ENCODE measurements at regions not wholly inside any gene's neighbourhood (a gene's known extent, or its start where the extent isn't known, plus 50 kb on each side); places are given as distances from the start of the nearest gene placed in this dataset.
"Not testable (repeated sequence)": the region's sequence is repeated elsewhere in the genome, so short reads cannot be mapped to it uniquely, and the experiment has no call there.

DNA sequence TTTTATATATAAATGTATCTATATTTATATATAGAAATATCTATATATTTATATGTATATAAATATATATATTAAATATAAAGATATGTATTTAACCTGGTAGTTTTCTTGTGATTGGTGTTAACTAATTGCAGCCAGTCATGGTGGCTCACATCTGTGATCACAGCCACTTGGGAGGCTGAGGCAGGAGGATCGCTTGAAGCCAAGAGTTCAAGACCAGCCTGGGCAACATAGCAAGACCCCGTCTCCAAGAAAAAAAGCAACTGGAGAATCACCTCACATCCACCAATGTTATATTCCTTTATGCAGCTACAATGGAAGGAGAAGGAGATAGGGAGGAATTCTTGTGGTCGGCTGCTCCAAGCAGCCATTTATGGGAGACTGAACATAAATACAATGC lies 224.9 kb downstream of the BAMBI start:
- DNase-seq, result no peak

DNA sequence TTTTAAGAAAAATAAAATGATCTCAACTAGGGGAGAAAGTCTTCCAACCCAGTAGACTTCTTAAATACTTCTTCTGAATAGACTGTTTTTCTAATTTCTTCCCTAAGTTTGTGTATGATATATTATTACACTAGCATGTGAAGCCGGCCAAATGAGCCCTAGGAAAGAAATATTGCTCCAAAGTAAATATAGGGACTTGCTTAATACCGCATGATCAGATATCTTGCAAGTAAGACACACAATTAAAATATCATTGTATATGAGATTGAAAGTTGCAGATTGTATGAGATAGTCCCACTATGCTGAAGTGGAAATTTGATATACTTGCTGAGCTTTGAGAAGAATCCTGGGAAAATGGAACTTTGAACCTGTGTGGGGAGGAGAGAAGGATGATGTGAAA lies 225.7 kb downstream of the BAMBI start:
- no peak for DNase-seq

DNA sequence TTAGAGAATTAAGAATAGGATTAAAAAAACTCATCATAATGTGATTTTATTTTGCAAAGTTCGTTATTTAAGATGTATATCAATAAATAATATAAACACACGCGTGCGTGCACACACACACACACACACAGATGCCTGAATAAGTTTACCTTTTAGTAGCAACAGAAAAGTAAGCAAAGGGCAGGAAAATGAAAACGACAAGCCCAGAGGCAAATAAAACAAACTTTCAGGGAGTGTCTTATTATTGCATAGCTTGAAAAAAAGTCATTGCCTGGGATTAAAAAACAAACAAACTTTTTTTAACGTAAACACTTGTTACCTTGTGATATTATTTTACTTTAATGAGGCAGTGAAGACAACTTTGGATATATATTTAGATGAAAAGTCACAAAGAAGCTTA lies 226.4 kb downstream of the BAMBI start:
- DNase-seq, result no peak

DNA sequence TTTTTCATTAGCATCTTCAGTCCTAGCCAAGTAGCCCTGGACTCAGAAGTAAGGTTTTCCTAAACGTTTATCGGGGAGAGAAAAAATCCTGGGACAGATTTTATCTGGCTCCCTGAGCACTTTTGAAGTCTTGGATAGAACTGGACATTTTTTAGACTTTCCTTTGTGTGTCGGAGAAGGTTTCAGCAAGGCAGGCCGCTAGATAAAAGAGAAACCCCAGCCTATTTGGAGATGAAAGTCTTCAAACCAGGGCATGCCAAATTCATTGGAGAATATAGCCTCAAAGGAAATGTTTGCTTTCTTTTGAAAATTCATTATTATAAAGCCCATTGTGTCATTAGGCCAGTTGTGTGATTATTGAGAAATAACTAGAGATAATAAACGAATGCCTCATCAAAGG lies 228.1 kb downstream of the BAMBI start:
- DNase-seq, result no peak

DNA sequence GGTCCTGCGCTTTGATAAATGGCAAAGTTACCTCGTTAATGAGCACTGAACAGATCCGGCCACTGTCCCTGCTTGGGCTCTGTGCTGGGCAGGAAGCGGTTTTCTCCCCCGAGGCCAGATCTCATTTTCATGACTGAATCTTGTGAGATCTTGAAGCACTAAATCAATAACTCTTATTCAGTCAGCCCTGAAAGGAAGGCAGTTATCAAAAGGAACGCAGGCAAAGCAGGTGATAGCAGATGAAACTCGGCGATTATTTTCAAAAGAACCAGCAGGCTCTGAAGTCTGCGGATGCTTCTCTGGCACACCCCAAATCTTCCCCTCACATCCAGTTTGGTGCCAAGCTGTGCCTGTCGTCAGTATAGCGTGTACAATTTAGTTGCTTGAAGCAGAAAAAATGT lies 228.7 kb downstream of the BAMBI start:
- DNase-seq, result no peak

DNA sequence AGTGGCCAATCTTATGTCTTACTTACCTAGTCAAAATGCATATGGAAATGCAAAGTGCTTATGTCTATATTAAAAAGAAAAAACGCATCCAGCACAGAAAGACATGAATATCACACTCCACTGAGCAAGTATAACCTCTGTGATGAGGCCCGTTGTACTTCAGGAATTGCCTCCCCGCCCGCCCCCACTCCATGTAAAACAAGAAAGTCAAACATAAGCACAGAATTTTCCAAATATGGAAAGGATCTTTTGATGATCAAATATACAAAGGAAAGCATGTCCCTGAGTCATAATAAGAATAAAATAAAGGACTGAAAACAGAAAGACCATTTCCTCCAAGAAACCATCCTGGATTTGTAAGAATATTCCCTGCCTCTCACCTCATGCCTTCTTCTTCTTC lies 229.1 kb downstream of the BAMBI start:
- DNase-seq, result no peak

DNA sequence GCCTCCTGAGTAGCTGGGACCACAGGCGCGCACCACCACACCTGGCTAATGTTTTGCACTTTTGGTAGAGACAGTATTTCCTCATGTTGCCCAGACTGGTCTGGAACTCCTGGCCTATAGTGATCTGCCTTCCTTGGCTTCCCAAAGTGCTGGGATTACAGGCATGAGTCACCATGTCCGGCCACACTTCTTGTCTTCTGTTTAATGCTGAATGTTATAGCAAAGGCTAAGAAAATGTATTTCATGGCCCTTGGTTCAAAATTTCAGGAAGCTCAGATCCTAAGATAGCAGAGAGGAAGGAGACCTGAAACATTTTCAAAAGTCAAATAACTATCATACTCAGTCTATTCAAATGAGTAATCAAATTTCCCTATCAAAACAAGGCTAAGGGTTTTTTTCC lies 229.6 kb downstream of the BAMBI start:
- DNase-seq, result no peak

DNA sequence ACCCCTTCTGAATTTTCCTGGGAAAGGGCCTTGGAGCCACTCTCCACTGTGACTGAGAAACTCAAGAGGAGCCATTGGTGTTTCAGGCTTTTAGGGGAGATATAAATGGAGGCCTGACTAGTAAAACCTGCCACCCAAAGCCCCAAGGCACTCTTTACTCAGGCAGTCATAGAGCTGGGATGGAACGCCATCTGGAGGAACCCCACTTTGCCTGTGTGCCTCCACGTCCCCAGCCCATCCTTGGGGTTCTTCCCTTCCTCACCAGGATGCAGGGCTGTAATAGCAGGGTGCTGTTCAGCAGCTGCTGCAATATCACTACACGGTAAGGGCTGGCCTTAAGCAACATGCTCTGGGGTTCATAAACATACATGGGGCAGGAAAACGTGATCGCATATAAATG lies 232.6 kb downstream of the BAMBI start:
- no peak for DNase-seq

DNA sequence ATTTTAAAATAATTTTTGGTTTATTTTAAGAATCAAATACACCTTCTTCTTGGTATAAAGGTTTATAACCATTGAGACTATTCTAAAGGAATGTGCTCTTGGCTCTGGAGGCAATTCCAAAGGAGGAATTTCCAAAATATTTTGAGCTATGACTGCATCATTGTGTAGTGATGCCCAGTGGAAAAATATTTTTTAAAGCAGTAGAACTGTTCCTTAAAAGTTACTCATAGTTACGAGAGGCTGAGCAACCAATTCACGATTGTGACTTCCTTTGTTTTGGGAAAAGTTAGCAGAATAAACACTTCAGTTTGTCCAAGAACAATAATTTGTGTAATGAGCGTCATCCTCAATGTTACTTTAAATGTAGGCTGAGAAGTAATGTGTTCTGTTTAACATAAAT lies 233.6 kb downstream of the BAMBI start:
- DNase-seq, result no peak

DNA sequence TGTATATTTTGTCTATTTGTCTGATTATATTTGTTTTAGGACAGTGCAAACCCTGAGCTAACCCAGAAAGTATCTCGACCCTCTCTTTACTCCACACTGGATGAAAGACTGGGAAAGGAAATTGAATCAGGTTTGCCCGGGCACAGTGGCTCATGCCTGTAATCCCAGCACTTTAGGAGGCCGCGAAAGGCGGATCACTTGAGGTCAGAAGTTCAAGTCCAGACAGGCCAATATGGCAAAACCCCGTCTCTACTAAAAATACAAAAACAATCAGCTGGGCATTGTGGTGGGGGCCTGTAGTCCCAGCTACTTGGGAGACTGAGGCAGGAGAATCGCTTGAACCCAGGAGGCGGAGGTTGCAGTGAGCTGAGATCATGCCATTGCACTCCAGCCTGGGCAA lies 234.2 kb downstream of the BAMBI start:
- DNase-seq, result not testable (repeated sequence)

DNA sequence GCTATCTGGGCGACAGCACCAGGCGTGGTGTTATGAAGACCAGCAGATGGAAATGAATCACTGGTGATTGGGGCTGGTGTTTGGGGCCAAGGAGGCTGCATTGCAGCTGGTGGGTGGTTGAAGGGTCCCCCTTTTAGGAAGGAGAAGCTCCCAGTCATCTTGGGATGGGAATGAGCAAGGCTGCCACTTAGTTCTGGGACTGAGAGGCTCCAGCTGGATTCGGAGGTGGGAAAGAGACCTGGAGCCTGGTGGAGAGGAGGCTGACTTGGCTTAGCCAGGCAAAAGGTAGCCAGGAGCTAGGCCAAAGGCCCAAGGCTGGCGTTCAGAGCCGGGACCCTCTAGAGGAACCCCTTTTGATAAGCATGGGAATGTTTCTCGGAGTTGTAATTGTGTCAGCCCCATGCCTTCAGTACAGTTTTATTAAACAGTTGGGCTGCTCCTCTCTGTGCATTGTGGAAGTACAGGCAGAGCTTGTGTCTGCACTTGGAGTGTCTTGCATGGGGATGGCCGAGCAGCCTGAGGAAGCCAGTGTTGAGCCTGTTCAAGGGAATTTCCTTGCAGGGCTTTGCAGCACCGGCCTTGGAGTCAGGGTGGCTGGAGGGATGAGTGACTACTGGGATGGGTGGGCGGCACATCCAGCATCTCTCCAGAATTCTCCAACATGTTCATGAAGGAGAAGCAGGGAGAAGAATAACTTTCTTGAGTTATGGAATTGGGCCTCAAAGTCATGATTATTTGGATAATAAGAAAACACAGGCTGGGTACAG lies 234.9 kb downstream of the BAMBI start:
- DNase-seq, result no peak

DNA sequence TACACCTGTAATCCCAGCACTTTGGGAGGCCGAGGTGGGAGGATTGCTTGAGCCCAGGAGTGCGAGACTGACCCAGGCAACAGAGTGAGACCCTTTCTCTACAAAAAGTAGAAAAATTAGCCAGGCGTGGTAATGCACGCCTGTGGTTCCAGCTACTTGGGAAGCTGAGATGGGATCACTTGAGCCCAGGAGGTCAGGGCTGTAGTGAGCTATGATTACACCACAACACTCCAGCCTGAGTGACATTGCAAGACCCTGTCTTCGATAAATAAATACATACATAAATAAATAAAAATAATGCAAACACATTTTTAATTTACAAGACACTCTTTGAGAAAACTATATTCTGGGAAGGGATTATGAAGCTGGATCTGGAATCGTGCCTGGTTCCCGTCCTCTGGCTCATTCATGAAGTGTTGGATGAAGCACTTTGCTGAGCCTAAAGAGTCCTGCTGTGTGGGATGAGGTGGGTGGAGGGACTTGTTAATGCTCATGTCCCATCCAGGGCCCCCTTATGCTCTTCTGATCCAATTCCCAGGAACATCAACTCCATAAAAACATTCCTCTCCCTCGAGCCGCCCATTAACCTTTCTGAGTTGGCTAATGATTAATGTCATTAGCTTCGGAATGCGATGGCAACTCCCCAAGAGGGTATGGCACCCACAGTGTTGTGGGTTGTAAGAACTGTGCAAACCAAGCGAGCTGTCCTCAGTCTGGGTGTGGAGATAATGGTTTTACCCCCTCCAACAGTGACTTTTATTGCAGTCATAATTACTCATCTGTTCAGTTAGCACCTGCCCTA lies 236.3 kb downstream of the BAMBI start:
- no peak for DNase-seq

DNA sequence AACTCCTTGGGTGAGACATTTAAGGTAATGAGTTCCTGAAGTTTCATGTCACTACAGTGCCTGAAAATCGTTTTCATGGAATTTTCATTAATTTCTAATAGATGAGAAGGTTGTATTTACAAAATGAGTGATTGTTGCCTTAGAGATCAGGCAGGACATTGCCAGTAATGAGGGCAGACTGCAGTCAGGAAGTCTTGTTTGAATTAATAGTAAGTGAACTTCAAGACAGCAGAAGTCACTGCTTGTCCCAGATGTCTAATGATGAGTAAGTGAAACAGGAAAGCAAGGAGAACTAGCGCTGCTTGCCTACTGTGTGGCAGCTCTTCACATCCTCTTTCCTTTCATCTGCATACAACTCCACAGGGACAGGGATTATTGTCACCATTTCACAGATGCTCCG lies 237.4 kb downstream of the BAMBI start:
- DNase-seq, result no peak

DNA sequence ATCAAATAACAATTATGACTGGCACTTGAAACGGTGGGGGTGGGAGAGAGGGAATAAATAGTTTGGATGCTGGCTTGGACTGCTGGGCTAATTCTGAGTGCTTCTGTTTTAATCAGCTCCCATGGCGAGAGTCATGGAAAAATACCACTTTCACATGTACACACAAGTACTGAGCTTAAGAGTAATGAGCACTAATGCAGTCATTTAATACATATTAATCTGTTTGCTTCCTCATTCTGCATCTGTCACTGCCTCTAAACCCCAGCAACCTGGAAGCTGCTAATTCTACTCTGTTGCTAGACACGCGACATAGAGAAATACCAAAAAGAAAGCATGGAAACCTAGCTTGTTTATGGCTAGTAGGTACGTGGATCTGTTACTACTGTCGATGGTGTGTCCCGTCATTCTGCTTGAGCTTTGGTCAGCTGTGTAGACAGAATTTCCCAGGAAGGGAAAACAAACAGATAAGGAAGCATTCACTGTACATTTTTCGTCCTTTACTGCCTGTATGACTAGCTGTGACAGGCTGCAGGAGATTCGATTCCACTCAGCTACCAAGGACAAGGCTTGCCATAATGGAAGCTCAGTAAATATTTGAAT lies 238.8 kb downstream of the BAMBI start:
- DNase-seq, result no peak

DNA sequence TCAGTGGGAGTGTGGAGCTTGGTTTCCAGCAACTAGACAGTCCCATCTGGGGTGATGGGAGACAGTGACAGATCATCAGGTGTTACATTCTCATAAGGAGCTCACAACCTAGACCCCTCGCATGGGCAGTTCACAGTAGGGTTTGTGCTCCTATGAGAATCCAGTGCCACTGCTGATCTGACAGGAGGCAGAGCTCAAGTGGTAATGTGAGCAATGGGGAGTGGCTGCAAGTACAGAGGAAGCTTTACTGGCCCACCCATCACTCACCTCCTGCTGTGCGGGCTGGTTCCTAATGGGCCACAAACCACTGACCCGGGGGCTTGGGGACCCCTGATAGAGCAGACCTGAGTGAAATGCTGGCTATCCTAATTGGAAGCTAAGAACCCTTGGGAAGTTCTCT lies 242.8 kb downstream of the BAMBI start:
- no peak for DNase-seq

DNA sequence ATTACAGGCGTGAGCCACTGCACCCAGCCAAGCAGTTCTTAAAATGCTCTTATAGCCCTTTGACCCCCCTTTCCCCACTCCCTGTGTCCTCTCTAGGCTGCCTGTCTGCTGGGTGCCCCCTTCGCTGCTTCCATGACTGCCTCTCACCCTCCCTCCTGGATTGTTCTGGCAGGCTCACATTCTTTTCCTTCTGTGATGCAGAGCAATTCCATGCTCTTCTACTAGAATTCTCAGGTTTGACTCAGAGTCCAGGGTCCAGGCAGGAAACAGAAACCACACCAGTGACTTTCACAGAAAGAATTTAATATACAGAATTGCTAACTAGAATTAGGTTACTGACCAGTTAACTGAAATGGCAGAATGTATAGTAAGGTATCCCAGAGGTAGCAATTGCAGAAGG lies 244.8 kb downstream of the BAMBI start:
- no peak for DNase-seq

DNA sequence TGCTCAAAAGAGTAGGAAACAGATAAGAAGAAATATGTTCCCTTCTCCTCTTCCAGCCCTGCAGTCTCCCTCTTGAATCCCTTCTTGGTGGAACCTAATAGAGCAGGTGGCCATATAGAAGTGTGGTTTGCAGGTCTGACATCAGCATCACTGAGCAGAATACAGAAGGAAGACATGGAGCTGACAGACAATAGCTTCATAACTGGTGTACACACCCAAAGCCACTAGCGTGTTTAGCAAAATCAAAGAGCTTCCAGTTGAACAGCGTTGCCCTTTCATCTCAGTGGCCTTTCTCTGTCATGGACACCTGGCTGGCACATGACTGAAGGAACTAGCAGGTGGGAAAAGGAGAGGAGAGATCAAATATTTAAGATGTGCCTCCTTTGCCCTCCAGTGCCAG lies 245.5 kb downstream of the BAMBI start:
- DNase-seq, result no peak

DNA sequence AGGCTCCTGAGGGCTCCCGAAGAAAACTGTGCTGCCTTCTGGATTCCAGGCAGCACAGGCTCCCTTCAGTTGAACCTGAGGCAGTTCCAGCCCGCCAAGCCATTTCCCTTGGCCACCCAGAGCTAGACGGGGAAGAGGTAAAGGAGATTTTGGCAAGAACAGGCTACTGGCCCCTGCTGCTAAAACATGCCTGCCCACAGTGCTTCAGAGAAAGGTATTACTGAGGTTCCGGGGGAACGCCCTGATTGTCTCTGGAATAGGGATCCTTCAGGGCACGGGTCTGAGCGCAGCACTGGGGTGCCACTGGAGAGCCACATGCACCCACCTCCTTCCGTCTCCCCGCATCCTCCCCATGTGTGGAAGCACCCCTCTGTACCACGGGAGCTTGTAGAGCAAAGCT lies 247.4 kb downstream of the BAMBI start:
- DNase-seq, result no peak

DNA sequence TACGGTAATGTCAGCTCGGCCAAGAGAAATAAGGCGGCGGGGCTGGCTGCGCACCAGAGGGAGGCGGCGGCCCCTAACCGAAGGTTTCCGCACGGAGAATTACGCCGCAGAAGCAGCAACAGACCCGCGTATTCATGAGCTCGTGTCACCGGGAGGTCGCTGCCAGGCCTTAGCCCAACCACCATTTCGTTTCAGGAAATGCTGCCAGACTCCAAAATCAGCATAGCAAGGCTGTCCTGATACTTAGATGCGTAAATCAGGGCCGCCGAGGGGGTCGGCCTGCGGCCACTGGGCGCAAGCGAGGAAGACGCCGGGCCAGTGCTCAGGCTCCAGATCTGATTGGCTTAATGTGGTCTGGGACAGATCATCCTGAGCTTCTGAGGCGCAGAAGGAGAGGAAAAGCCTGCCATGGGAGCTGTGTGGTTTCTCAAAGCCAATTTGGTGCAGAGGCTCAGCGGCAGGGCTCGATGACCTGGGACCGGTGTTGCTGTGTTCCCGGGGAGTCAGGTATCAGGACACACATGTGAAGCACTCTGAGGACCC lies 247.9 kb downstream of the BAMBI start:
- no peak for DNase-seq

DNA sequence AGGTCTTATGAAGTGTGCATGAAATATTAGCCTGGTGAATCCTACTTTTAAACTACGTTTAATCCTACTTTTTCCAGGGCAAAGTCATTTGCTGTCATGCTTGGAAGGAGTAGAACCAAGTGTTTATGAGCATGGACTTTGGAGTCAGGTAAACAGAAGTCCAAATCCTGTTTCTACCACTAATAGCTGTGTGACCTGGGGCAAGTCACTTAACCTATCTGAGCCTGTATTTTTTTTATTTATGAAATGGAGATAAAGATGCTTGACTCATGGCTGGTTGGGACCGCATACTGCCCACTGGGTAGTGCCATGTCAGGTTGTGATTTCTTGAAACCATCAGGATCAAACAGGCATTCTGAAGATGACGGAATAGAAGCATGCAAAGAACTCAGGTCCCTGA lies 249.6 kb downstream of the BAMBI start:
- DNase-seq, result no peak

DNA sequence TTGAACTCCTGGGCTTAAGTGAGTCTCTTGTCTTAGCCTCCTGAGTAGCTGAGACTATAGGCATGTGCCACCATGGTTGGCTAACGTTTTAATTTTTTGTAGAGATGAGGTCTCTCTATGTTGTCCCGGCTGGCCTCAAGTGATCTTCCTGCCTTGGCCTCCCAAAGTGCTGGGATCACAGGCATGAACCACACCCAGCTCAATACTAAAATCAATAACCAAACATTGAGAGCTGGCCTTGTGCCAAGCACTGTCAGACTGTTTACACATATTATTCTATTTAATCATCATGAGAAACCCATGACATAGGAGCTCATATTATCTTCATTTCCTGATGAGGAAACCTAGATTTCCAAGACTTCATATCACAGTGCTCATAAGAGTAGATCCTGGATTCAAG lies 251.2 kb downstream of the BAMBI start:
- no peak for DNase-seq

DNA sequence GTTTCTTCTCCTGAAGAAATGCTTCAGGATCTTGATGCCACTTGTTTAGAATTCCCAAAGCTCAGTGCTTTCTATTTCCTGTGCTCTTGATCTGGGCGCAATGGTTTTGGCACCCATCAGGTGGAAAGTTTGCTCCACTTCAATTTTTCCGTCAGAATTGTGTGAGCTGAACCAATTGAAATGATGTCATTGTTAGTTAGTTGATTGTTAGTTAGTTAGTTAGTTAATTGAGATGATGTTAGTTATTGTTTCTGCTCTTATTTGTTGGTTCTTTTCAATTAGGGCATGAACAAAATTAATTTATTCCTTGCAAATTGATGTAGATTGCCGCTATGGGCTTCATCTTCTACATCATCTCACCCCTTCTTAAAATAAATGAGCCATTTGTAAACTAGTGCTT lies 252.6 kb downstream of the BAMBI start:
- DNase-seq, result no peak

DNA sequence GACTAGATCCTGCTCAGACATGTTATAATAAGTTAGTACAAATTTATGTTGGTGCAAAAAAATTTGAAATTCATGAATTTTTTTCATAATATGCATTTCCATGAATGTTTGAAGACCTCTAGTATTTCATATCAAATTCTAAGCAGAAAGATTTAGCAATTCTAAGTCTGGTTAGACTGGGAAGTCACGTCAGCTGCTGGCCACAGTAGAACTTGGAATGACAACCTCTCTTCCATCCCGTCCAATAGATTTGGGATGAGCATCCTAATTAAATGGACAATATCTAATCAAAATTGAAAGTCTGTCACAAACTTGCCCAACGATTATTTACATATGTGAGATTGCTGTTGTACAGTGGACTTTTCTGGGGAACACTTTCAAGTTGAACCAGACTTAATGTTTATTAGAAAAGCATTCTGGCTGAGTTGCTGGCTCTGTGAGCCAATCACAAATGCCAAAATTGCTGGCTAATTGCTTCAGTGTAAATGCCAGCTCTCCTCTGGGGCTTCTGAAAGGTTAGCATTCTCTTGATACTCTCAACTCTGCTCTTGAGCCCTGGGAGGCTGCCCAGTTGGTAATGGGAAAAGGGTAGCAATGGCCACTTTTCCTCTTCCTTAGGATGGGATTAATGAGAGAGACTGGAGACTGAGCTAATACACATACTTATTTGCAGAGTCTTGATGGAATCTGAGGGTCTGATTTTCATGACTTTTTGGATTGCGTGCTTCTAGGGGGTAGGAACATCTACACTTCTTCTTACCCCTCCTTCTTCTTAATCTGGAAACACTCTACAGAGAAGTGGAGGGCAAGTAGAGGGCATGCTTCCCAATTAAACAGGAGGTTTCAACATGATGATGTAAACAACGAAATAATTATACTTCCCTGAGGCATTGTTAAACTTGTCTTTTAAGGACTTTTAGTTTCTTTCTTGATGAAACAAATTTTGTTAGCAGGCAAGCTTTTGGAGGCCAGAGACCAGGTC lies 253.5 kb downstream of the BAMBI start:
- DNase-seq, result no peak

Measured in activated CD4-positive, alpha-beta T cell treated with anti-CD3 and anti-CD28 coated beads, Interleukin-2, amount 50 U/mL, for 48 hours (primary cell).